Astrocyte (in vitro differentiated cells and primary cell): ENCODE measurements at regions not wholly inside any gene's neighbourhood (a gene's known extent, or its start where the extent isn't known, plus 50 kb on each side); places are given as distances from the start of the nearest gene placed in this dataset.

Source experiments
- DNase-seq: peaks from one replicate; pipeline ENCODE4 v3.0.0-alpha.2; 2010; ENCODE audit warnings: low read depth
- FAIRE-seq: peaks from 2 replicates; lab custom pipeline; 2011; peaks lifted over from hg19 to GRCh38; lab: Jason Lieb, UNC
- H2AFZ ChIP-seq: 2 replicates; pipeline ENCODE4 v1.6.0; 2012; ENCODE audit warnings: low read depth, low read length, inconsistent platforms
- H3K27ac ChIP-seq: 2 replicates; pipeline ENCODE4 v1.5.1; 2011; ENCODE audit warnings: low read depth, low read length, inconsistent platforms
- H3K27me3 ChIP-seq: 2 replicates; pipeline ENCODE4 v1.6.0; 2011; ENCODE audit warnings: low read length, inconsistent platforms; ENCODE audit not compliant: insufficient read depth
- H3K36me3 ChIP-seq: 2 replicates; pipeline ENCODE4 v1.5.1; 2011; ENCODE audit warnings: low read length, inconsistent platforms; ENCODE audit not compliant: insufficient read depth
- H3K4me1 ChIP-seq: 2 replicates; pipeline ENCODE4 v1.5.1; 2011; ENCODE audit warnings: low read length, inconsistent platforms; ENCODE audit not compliant: insufficient read depth
- H3K4me2 ChIP-seq: 2 replicates; pipeline ENCODE4 v1.6.0; 2012; ENCODE audit warnings: low read length, inconsistent platforms
- H3K4me3 ChIP-seq: 2 replicates; pipeline ENCODE4 v1.5.1; 2011; ENCODE audit warnings: low read depth, mild to moderate bottlenecking, low read length, inconsistent platforms; ENCODE audit not compliant: insufficient read depth
- H3K79me2 ChIP-seq: 2 replicates; pipeline ENCODE4 v1.6.0; 2012; ENCODE audit warnings: mild to moderate bottlenecking, low read length, inconsistent platforms; ENCODE audit not compliant: insufficient read depth
- H3K9ac ChIP-seq: 2 replicates; pipeline ENCODE4 v1.6.0; 2012; ENCODE audit warnings: mild to moderate bottlenecking, low read length, inconsistent platforms
- H3K9me3 ChIP-seq: 2 replicates; pipeline ENCODE4 v1.5.1; 2012; ENCODE audit warnings: low read depth, mild to moderate bottlenecking, low read length, inconsistent platforms; ENCODE audit not compliant: insufficient read depth
- H4K20me1 ChIP-seq: 2 replicates; pipeline ENCODE4 v1.6.0; 2012; ENCODE audit warnings: low read length, inconsistent platforms; ENCODE audit not compliant: insufficient read depth
- H3K27ac Mint-ChIP-seq: one replicate; pipeline ENCODE4 v1.8.0; 2021; ENCODE audit warnings: mild to moderate bottlenecking, mixed read lengths; ENCODE audit not compliant: unreplicated experiment
- H3K27me3 Mint-ChIP-seq: one replicate; pipeline ENCODE4 v1.8.0; 2021; ENCODE audit warnings: low read depth, mixed read lengths; ENCODE audit not compliant: unreplicated experiment
- H3K36me3 Mint-ChIP-seq: one replicate; pipeline ENCODE4 v1.8.0; 2021; ENCODE audit warnings: low read depth, mixed read lengths; ENCODE audit not compliant: unreplicated experiment
- H3K4me1 Mint-ChIP-seq: one replicate; pipeline ENCODE4 v1.8.0; 2021; ENCODE audit warnings: low read depth, mixed read lengths; ENCODE audit not compliant: unreplicated experiment
- H3K4me3 Mint-ChIP-seq: one replicate; pipeline ENCODE4 v1.8.0; 2021; ENCODE audit warnings: mild to moderate bottlenecking, moderate library complexity, mixed read lengths; ENCODE audit not compliant: unreplicated experiment
- H3K9me3 Mint-ChIP-seq: one replicate; pipeline ENCODE4 v1.8.0; 2021; ENCODE audit warnings: mild to moderate bottlenecking, mixed read lengths; ENCODE audit not compliant: unreplicated experiment
- CTCF ChIP-seq: IDR thresholded peaks from 2 replicates; pipeline ENCODE4 v1.5.1; 2011; ENCODE audit warnings: low read depth, mild to moderate bottlenecking, inconsistent platforms, low read length, moderate library complexity; ENCODE audit not compliant: insufficient read depth
- EZH2 ChIP-seq: IDR thresholded peaks from 2 replicates; pipeline ENCODE4 v1.6.1; 2012; ENCODE audit warnings: mild to moderate bottlenecking, low read length, inconsistent platforms; ENCODE audit not compliant: insufficient read depth

GRCh38 chr16:13697568-13697967, 222.4 kb upstream of the ERCC4 start:
- Histone ChIP-seq H3K36me3 (no peaks in the 10 kb centered on the region), H3K4me2 (no peak overlapping the region), H3K4me1 (no peaks in the 10 kb centered on the region), H3K27me3 (no peaks in the 10 kb centered on the region), H3K9me3 (peaks cover 3% of the 10 kb centered on the region), H3K9ac (no peak overlapping the region), H3K4me3 (no peak overlapping the region), H4K20me1 (no peaks in the 10 kb centered on the region), H2AFZ (no peak overlapping the region), H3K79me2 (no peaks in the 10 kb centered on the region), H3K27ac (no peak overlapping the region)
- TF ChIP-seq CTCF (no peak), EZH2 (no peak)
- no peak overlapping the region for H3K4me3 Mint-ChIP-seq
- peaks cover 22% of the 10 kb centered on the region for H3K9me3 Mint-ChIP-seq
- no peaks in the 10 kb centered on the region for H3K4me1 Mint-ChIP-seq
- FAIRE-seq (no peak), DNase-seq (no peak)
- no peaks in the 10 kb centered on the region for H3K27me3 Mint-ChIP-seq
- no peak overlapping the region for H3K27ac Mint-ChIP-seq
- no peaks in the 10 kb centered on the region for H3K36me3 Mint-ChIP-seq

- no peak for DNase-seq
- no peaks in the 10 kb centered on the region for H3K36me3 ChIP-seq
- no peak overlapping the region for H3K4me2 ChIP-seq
- peaks cover 8% of the 10 kb centered on the region for H3K9me3 Mint-ChIP-seq
- H3K9me3 ChIP-seq = peaks cover 7% of the 10 kb centered on the region
- no peak overlapping the region for H3K27ac Mint-ChIP-seq
- no peaks in the 10 kb centered on the region for H4K20me1 ChIP-seq
- no peak for TF ChIP-seq CTCF
- TF ChIP-seq EZH2 = no peak
- H3K36me3 Mint-ChIP-seq = no peaks in the 10 kb centered on the region
- no peak overlapping the region for H3K4me3 Mint-ChIP-seq
- no peak overlapping the region for H3K27ac ChIP-seq
- H3K79me2 ChIP-seq = no peaks in the 10 kb centered on the region
- no peak overlapping the region for H3K9ac ChIP-seq
- H3K27me3 Mint-ChIP-seq = no peaks in the 10 kb centered on the region
- no peak overlapping the region for H2AFZ ChIP-seq
- FAIRE-seq = no peak
- no peaks in the 10 kb centered on the region for H3K27me3 ChIP-seq
- no peaks in the 10 kb centered on the region for H3K4me1 ChIP-seq
- H3K4me1 Mint-ChIP-seq = no peaks in the 10 kb centered on the region
- no peak overlapping the region for H3K4me3 ChIP-seq
Observed at GRCh38 chr16:13702614-13703013, 217.3 kb upstream of the ERCC4 start.

- no peaks in the 10 kb centered on the region for H3K4me1 ChIP-seq
- DNase-seq (no peak), FAIRE-seq (no peak)
- no peaks in the 10 kb centered on the region for H3K36me3 ChIP-seq
- Mint-ChIP-seq H3K9me3 (peaks cover 3% of the 10 kb centered on the region), H3K4me3 (no peak overlapping the region), H3K4me1 (peaks cover 3% of the 10 kb centered on the region), H3K27ac (no peak overlapping the region), H3K36me3 (no peaks in the 10 kb centered on the region), H3K27me3 (peaks cover 2% of the 10 kb centered on the region)
- TF ChIP-seq CTCF (no peak), EZH2 (no peak)
- no peaks in the 10 kb centered on the region for H3K79me2 ChIP-seq
- H3K4me3 ChIP-seq = no peak overlapping the region
- H4K20me1 ChIP-seq = no peaks in the 10 kb centered on the region
- peaks cover 2% of the 10 kb centered on the region for H3K9me3 ChIP-seq
- H3K9ac ChIP-seq = no peak overlapping the region
- H3K4me2 ChIP-seq = no peak overlapping the region
- no peak overlapping the region for H2AFZ ChIP-seq
- H3K27ac ChIP-seq = no peak overlapping the region
- no peaks in the 10 kb centered on the region for H3K27me3 ChIP-seq
Observed at GRCh38 chr16:13708347-13709120, 211.4 kb upstream of the ERCC4 start.
